DMS114 treated with DMSO at 0.1 percent for 48 hours (cell line): ENCODE measurements at regions not wholly inside any gene's neighbourhood (a gene's known extent, or its start where the extent isn't known, plus 50 kb on each side); places are given as distances from the start of the nearest gene placed in this dataset.
"Not testable (repeated sequence)": the region's sequence is repeated elsewhere in the genome, so short reads cannot be mapped to it uniquely, and the experiment has no call there.

Source experiments
- DNase-seq: peaks from one replicate; lab custom pipeline; 2025; ENCODE audit not compliant: unreplicated experiment; lab: John Stamatoyannopoulos, UW

GRCh38 chr7:69429911-69430383, 168.3 kb upstream of the AUTS2 start:
- DNase-seq, result no peak

- DNase-seq, result no peak
Observed at GRCh38 chr7:69430384-69431021, 167.8 kb upstream of the AUTS2 start.

DNA sequence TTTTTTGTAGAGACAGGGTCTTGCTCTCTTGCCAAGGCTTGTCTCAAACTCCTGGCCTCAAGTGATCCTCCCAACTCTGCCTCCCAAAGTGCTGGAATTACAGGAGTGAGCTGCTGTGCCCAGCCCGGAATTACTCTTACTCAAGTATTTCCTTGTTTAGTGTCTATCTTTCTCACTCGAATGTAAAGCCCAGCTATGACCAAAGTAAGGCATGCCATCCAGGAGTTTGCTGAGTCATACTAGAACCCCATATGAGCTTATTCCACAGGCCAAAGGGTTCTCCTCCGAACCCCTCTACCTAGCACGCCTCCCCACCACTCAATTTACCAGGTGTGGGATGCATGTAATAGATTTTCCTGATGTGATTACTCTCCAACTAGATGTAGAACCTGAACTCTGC, 166.6 kb upstream of the AUTS2 start:
- no peak for DNase-seq

GRCh38 chr7:69432276-69432675, 166.0 kb upstream of the AUTS2 start:
- not testable (repeated sequence) for DNase-seq

- no peak for DNase-seq
Observed at GRCh38 chr7:69433081-69433480, 165.2 kb upstream of the AUTS2 start.

DNA sequence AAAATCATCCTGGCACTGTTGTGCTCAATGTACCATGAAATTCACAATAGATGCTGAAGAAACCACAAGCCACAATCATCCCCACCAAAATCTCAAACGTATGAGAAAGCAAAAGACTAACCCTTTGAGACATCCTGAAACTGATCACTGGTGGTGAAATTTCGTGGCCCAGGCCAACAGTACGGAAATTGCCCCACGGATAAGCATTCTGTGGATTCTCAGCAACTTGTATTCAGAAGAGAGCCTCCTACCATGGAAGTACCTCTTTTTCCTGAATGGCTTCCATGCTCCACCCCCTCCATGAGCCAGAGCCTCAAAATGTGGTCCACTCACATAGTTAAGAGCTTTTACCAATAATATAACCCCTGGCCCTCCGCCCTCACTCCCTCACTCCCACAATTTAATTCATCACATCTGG, 163.9 kb upstream of the AUTS2 start:
- no peak for DNase-seq

DNA sequence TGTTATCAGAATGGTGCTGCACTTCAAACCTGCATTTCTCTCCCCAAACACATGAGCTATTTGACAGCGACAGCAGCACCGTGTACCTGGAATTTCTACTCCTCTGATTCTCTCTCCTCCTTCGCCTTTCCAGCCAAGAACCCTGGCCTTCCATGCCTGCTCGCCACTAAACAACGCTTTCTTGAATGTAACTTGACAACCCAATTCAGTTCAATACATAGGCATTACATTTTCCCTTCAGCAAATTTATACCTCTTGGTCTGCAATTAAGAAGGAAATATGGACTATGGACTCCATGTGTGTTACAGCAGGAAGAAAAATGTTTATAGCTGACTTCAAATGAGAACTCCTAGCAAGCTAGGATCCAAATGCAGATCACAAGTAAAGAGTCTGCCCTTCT, 162.6 kb upstream of the AUTS2 start:
- no peak for DNase-seq

DNA sequence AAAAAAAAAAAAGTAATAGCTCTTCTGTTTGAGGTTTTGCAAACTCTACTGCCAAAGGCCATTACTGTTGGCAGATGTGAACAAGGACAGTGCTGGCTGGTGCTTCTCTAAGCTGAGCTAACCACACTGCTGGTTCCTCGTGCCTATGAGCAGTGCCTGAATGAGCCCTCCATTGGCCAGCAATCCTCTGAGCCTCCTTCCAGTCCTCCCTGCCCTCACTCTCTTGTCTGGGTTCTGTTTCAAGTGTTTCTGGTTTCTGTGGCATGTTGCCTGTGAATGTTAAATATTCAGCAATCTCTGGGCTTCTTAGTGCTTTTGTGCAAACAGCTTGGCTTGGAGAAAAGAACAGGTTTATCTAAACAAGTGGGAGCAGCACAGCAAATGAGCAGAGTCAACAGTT, 161.3 kb upstream of the AUTS2 start:
- no peak for DNase-seq

GRCh38 chr7:69438584-69439412, 159.5 kb upstream of the AUTS2 start:
- DNase-seq, result no peak

DNA sequence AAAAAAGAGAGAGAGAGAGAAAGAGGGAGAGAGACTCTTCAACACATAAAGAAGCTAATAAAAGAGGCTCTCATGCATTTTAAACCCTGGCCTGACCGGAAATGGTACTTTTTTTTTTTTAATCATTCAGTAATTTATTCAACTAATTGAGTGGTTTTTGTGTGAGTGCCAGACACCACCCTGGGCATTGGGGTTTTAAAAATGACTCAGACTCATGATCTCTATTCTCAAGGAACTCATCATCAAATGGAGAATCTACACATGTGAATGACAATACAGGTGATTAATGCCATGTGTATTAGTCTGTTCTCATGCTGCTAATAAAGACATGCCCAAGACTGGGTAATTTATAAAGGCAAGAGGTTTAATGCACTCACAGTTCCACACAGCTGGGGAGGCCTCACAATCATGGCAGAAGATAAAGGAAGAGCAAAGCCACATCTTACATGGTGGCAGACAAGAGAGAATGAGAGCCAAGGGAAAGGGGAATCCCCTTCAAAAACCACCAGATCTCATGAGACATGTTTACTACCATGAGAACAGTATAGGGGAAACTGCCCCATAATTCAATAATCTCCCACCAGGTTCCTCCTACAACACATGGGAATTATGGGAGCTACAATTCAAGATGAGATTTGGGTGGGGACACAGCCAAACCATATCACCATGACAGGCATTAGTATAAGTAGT, 158.5 kb upstream of the AUTS2 start:
- no peak for DNase-seq

DNA sequence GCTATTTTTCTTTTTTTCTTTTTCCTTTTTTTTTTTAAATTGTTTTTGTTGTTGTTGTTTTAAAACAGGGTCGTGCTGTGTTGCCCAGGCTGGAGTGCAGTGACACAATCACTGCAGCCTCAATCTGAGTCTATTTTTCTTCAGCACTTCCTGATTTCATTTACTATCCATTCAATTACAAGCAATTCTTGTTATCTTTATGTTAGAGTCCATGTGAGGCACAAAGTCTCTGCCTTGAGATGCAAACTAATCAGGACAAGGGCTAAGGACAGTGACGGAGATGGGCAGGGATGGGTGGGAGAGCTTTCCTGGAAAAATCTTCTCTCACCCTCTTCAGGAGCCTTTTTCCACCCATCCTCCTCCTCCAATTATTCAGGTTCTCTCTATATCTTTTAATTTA, 157.3 kb upstream of the AUTS2 start:
- DNase-seq, result no peak

DNA sequence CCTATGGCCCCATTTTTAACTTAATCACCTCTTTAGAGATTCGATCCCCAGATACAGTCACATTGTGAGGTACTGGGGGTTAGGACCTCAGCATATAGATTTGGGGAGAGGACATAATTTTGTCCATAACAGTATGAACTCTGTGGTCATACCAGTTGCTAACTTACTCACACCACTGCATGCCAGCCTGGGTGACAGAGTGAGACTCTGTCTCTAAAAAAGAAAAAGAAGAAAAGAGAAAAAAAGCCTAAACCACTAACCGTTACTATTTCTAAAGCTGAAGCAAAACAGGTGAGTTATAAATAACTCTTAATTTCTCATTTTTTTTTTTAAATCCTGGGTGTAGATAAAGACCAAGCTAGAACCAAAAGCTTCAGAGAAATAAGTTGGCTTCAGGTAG, 155.1 kb upstream of the AUTS2 start:
- no peak for DNase-seq

DNA sequence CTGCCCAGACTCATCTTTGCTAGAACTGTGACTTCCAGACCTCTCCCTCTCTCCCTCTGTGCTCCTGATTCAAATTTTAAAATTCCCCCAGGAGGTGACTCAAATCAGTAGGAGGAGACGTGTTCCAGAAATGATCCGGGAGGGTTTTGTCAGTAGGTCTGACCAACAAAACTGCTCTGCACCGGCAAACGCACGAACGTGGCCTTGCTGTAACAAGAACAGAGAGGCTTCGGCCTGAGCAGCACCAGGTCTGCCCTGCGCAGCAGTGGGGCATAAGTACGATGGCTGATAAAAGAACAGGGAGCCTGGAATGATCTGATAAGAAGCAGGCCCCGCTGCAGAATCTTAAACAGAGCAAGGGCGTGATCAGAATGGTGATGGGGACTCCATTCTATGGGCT, 152.7 kb upstream of the AUTS2 start:
- no peak for DNase-seq

- not testable (repeated sequence) for DNase-seq
Observed at GRCh38 chr7:69446213-69446612, 152.1 kb upstream of the AUTS2 start.

DNA sequence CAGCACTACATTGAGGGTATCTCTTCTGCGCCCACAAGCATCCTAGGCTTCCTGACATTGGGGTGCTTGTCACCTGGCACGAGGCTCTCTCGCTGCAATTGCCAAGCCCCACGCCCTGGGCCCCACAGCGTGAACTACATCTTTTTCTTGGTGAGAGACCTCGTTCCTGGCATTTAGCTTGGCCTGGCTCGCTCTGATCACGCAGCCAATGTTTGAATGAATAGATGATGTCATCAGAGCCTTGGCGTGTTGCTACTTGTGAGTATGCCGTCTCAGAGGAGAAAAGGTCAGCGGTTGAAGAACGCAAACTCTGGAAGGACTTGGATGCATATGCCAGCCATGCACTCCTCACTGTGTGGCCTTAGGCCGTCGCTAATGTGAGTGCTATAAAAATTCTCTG, 150.2 kb upstream of the AUTS2 start:
- no peak for DNase-seq

GRCh38 chr7:69450456-69450855, 147.8 kb upstream of the AUTS2 start:
- DNase-seq, result no peak

- no peak for DNase-seq
Observed at GRCh38 chr7:69451715-69452114, 146.6 kb upstream of the AUTS2 start.

GRCh38 chr7:69452797-69453196, 145.5 kb upstream of the AUTS2 start:
- no peak for DNase-seq

DNA sequence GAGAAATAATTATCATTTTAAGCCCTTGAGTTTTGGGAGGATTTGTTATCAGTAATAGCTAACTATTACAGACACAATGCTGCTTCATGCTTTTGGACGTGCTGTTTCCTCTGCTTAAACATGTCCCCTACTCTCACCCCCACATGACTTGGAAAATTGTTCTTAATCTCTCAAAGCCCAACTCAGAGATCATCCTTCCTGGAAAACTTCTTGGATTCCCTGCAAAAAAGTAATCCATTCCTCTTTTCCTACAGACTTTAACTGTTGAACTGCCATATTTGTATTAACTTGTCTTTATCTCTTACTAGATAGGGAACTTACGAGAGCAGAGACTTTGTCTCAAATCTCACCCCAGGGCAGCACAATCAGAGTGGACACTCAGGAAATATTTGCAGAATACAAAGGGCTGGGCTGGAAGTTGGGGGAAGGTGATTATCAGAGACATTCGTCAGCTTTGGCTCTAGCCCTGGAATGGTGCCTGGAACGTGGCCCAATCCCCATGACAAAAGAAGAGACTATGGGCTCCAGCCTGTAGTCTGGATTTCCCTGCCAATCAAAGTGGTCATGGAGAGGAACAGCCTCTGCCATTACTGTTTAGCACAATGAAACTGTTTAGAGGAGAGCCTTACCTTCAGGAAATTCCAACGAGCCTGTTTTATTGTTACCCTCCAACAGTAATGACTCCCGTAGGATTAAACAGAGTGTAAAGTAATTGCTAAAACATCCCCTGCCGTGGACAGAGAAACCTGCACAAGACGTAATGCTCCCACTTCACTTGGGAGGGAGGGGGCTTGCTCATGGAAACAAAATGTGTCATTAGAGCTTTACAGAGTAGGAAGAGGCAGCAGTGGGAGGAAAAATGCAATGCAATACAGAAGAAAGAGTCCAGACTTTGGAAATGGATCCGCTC, 140.4 kb upstream of the AUTS2 start:
- DNase-seq, result no peak

GRCh38 chr7:69464035-69464434, 134.2 kb upstream of the AUTS2 start:
- DNase-seq, result no peak

DNA sequence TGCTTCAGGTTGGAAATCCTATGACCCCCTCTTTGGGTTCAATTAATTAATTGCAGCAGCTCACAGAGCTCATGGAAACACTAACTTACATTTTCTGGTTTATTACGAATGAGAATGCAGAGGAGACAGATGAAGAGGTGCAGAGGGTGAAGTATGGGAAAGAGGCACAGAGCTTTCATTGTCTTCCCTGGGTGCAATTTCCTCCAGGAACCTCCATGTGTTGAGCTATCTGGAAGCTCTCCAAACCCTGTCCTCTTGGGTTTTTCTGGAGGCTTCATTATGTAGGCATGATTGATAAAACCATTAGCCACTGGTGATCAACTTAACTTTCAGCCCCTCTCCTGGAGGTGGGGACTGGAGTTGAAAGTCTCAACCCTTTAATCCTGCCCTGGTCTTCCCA, 133.0 kb upstream of the AUTS2 start:
- DNase-seq, result no peak
